CD4-positive, alpha-beta T cell (primary cell): ENCODE measurements at regions not wholly inside any gene's neighbourhood (a gene's known extent, or its start where the extent isn't known, plus 50 kb on each side); places are given as distances from the start of the nearest gene placed in this dataset.

Source experiments
- ATAC-seq: fragments of 200-7000 bp; cut with Tn5 transposase; one replicate; pipeline ENCODE4 v1.10.0; 2022; ENCODE audit warnings: mild to moderate bottlenecking; ENCODE audit not compliant: poor library complexity
- CTCF ChIA-PET: fragments of 350-600 bp; sonication (Branson Sonifier 250); formaldehyde crosslinking; loops from one replicate; lab custom pipeline; 2021; ENCODE audit warnings: antibody characterized with exemption, inconsistent platforms; lab: Charles Lee
- POLR2A ChIA-PET: fragments of 350-600 bp; sonication (Branson Sonifier 250); formaldehyde crosslinking; loops from one replicate; lab custom pipeline; 2021; ENCODE audit warnings: antibody characterized with exemption, inconsistent platforms; lab: Charles Lee
- DNase-seq, 14 experiments: peaks; one replicate each; pipeline ENCODE4 v3.0.0-alpha.2; 2013 to 2020; ENCODE audit warnings: mixed read lengths in 2 of 14
- H3K27ac ChIP-seq, 2 donors: one replicate each; pipeline versions ENCODE4 v1.5.1 to v1.7.0; 2013; ENCODE audit warnings: low read length in 2 of 2, low read depth in 1 of 2, mild to moderate bottlenecking in 1 of 2
- H3K27me3 ChIP-seq, 2 experiments: 1 replicate in 1 of 2; 2 replicates in 1 of 2; pipeline versions ENCODE4 v1.6.1 to v1.7.0; 2013; ENCODE audit warnings: low read length in 2 of 2, control low read depth in 1 of 2, mild to moderate bottlenecking in 1 of 2, moderate library complexity in 1 of 2; ENCODE audit not compliant: insufficient read depth in 2 of 2, control insufficient read depth in 1 of 2
- H3K36me3 ChIP-seq: one replicate; pipeline ENCODE4 v1.6.1; 2013; ENCODE audit warnings: low read length, control low read depth; ENCODE audit not compliant: insufficient read depth
- H3K4me1 ChIP-seq: one replicate; pipeline ENCODE4 v1.6.1; 2013; ENCODE audit warnings: low read length, control low read depth; ENCODE audit not compliant: insufficient read depth
- H3K4me3 ChIP-seq: one replicate; pipeline ENCODE4 v1.5.1; 2013; ENCODE audit warnings: mild to moderate bottlenecking, low read length, moderate library complexity
- H3K9me3 ChIP-seq, 2 experiments: 1 replicate in 1 of 2; 2 replicates in 1 of 2; pipeline versions ENCODE4 v1.6.1 to v1.7.0; 2013; ENCODE audit warnings: low read length in 2 of 2, mild to moderate bottlenecking in 2 of 2, control low read depth in 1 of 2, moderate library complexity in 1 of 2; ENCODE audit not compliant: control insufficient read depth in 1 of 2, insufficient read depth in 1 of 2
- H3K27ac Mint-ChIP-seq: one replicate; pipeline ENCODE4 v1.8.0; 2020; ENCODE audit warnings: mixed read lengths
- H3K27me3 Mint-ChIP-seq: one replicate; pipeline ENCODE4 v1.8.0; 2021; ENCODE audit warnings: mixed read lengths
- H3K36me3 Mint-ChIP-seq: one replicate; pipeline ENCODE4 v1.8.0; 2021; ENCODE audit warnings: low read depth, mixed read lengths
- H3K4me1 Mint-ChIP-seq: one replicate; pipeline ENCODE4 v1.8.0; 2021; ENCODE audit warnings: low read depth, mixed read lengths
- H3K4me3 Mint-ChIP-seq: one replicate; pipeline ENCODE4 v1.8.0; 2020; ENCODE audit warnings: mild to moderate bottlenecking, mixed read lengths
- H3K9me3 Mint-ChIP-seq: one replicate; pipeline ENCODE4 v1.8.0; 2020; ENCODE audit warnings: mixed read lengths
- intact Hi-C, 2 experiments: fragments of 100-400 bp; cut with DNase I in 1 of 2; cut with micrococcal nuclease in 1 of 2; formaldehyde crosslinking; loops; one replicate each; pipeline versions ENCODE4 v1.15.1 to v1.9.0; 2023 to 2025; cut with DNase I, micrococcal nuclease
- TF ChIP-seq, protein P1 (sequence below): fragments of 200-600 bp; IDR thresholded peaks from one replicate; pipeline ENCODE4 v1.8.0; 2022; ENCODE audit warnings: antibody characterized with exemption, mild to moderate bottlenecking

DNA sequence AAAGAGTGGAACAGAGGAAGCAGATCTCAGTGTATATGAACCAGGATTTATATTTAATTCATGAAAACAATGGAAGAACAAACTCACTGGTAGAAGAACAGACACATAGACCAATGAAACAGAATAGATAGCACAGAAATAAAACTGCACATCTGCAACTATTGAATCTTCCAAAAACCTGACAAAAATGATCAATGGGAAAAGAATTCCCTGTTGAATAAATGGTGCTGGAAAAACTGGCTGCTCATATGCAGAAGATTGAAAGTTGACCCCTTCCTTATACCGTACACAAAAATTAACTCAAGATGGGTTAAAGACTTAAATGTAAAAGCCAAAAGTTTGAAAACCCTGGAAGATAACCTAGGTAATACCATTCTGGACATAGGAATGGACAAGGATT is 391.0 kb downstream of the MAGEB5 start:
- ATAC-seq = no peak
- H3K4me1 ChIP-seq = no peaks in the 10 kb centered on the region
- ChIA-PET POLR2A (no interaction called here), CTCF (no interaction called here)
- no peaks in the 10 kb centered on the region for H3K36me3 Mint-ChIP-seq
- H3K9me3 Mint-ChIP-seq = peaks cover 2% of the 10 kb centered on the region
- H3K9me3 ChIP-seq = peaks cover 0 to 3% of the 10 kb centered on the region in 2 experiments
- TF ChIP-seq, protein P1, sequence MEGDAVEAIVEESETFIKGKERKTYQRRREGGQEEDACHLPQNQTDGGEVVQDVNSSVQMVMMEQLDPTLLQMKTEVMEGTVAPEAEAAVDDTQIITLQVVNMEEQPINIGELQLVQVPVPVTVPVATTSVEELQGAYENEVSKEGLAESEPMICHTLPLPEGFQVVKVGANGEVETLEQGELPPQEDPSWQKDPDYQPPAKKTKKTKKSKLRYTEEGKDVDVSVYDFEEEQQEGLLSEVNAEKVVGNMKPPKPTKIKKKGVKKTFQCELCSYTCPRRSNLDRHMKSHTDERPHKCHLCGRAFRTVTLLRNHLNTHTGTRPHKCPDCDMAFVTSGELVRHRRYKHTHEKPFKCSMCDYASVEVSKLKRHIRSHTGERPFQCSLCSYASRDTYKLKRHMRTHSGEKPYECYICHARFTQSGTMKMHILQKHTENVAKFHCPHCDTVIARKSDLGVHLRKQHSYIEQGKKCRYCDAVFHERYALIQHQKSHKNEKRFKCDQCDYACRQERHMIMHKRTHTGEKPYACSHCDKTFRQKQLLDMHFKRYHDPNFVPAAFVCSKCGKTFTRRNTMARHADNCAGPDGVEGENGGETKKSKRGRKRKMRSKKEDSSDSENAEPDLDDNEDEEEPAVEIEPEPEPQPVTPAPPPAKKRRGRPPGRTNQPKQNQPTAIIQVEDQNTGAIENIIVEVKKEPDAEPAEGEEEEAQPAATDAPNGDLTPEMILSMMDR = no peak
- no peaks in the 10 kb centered on the region for H3K27me3 Mint-ChIP-seq
- DNase-seq = no peak
- H3K4me1 Mint-ChIP-seq = no peaks in the 10 kb centered on the region
- no peak overlapping the region for H3K27ac Mint-ChIP-seq
- H3K4me3 ChIP-seq = no peak overlapping the region
- H3K4me3 Mint-ChIP-seq = no peak overlapping the region
- no peak overlapping the region for H3K27ac ChIP-seq
- H3K36me3 ChIP-seq = no peaks in the 10 kb centered on the region
- no peaks in the 10 kb centered on the region for H3K27me3 ChIP-seq
- intact Hi-C loops = no loop called here

DNA sequence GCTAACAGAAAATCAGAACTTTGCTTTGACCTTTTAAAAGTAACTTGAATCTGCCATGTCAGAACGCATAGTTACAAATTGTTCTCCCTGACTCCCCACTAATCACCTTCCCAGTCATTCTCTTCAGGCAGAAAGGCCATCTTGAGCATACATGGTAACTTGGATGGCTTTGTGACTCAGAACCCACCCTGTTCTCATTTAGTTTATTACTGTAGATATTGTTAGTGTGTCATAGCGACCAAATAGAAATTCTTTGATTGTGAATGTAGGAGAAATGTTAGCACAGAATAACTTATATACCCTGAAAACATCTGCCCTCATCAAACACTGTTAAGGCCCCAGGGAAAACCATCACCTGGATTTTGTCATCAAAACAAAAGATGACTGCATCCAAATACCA is 382.0 kb downstream of the MAGEB5 start:
- CTCF ChIA-PET = no interaction called here
- Histone ChIP-seq H3K4me3 (no peak overlapping the region), H3K27ac (no peak overlapping the region), H3K36me3 (no peaks in the 10 kb centered on the region), H3K27me3 (no peaks in the 10 kb centered on the region), H3K9me3 (no peaks in the 10 kb centered on the region), H3K4me1 (no peaks in the 10 kb centered on the region)
- intact Hi-C loops = no loop called here
- ATAC-seq (no peak), DNase-seq (no peak)
- no peaks in the 10 kb centered on the region for H3K36me3 Mint-ChIP-seq
- H3K27ac Mint-ChIP-seq = no peak overlapping the region
- H3K27me3 Mint-ChIP-seq = no peaks in the 10 kb centered on the region
- H3K9me3 Mint-ChIP-seq = no peaks in the 10 kb centered on the region
- no peak overlapping the region for H3K4me3 Mint-ChIP-seq
- H3K4me1 Mint-ChIP-seq = no peaks in the 10 kb centered on the region
- POLR2A ChIA-PET = no interaction called here
- TF ChIP-seq, protein P1 = no peak

DNA sequence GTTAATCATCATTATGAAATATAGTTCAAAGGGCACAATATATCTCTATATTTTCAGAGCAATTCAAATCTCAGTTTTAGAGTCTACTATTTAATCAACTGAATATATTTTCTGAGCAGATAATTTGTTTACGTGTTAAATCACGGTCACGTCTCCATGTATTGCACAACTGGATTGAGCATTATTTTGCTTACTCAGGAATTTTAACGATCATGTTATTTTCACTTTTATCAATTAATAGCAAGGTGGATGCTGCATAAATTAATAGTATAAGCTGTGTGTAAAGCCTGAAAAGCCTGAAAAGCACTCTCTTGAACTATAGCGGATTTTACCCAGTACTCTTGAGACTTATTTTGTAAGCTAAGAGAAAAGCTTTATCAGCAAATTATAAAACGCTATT is 374.9 kb downstream of the MAGEB5 start:
- Mint-ChIP-seq H3K9me3 (no peaks in the 10 kb centered on the region), H3K4me1 (no peaks in the 10 kb centered on the region), H3K27ac (no peak overlapping the region), H3K27me3 (no peaks in the 10 kb centered on the region), H3K4me3 (no peak overlapping the region), H3K36me3 (no peaks in the 10 kb centered on the region)
- DNase-seq (no peak), ATAC-seq (no peak)
- TF ChIP-seq, protein P1 = no peak
- H3K4me1 ChIP-seq = no peaks in the 10 kb centered on the region
- ChIA-PET CTCF (no interaction called here), POLR2A (no interaction called here)
- peaks cover 0 to 5% of the 10 kb centered on the region in 2 experiments for H3K9me3 ChIP-seq
- no peaks in the 10 kb centered on the region for H3K36me3 ChIP-seq
- no peak overlapping the region for H3K27ac ChIP-seq
- no peak overlapping the region for H3K4me3 ChIP-seq
- intact Hi-C loops = no loop called here
- no peaks in the 10 kb centered on the region for H3K27me3 ChIP-seq
